GM18502 (cell line): ENCODE measurements at regions not wholly inside any gene's neighbourhood (a gene's known extent, or its start where the extent isn't known, plus 50 kb on each side); places are given as distances from the start of the nearest gene placed in this dataset.

Experiments used
- ATAC-seq: cut with Tn5 transposase; IDR thresholded peaks from one replicate; pipeline ENCODE4 v1.9.1; 2021; ENCODE audit warnings: mild to moderate bottlenecking; ENCODE audit not compliant: unreplicated experiment, poor library complexity

DNA sequence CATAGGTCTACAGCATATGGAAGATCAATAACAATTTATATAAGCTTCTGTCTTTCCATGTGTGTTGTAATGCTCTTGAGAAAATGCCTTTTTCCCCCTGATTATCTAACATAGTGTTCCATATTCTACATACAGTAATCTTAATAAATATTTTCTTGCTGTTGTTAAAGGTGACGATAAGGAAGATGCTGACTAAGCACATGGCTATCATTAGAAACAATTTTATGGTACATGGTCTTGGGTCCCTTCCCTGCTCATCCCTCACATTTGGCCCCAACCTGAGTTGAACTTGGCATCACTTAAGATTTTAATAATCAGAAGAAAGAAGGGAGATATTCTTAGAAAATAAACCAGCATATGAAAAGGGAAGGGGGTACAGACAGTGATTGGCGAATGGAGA, 382.1 kb upstream of the CDH20 start:
- no peak for ATAC-seq

DNA sequence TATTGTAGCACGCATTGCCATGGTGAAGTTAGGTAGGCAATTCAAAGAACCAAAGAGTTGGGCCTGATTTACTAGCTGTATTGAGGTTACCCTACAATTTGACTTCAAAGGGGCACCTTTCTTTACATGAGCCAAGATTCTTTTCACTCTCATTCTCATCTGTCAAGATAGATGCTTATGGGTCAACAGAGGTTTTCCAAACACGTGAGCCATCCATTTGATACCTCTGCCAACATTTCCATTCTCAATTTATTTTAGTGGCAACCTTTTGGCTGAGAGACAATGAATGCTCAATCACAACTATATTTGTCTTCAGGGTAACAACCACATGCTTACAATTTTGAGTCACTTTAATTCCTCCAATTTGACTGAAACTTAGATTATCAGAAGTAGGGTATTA, 370.6 kb upstream of the CDH20 start:
- ATAC-seq, result no peak

DNA sequence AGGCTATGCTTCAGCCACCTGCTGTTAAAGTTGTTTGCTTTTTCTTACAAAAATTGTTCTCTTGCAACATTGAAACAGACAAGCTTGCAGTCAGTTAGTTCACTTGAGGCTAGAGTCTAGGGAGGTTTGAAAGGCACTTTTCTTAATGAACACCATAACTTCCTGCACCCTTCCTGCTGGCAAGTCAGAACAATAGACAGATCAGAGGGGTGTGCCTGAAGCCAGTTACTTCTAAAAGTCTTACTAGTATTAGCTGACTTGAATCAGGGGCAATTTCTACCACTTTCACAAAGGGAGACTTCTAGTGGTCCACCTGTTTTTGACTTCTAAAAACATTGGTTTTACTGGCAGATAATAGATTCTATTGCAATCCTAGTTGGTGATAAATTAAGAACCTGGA, 367.4 kb upstream of the CDH20 start:
- no peak for ATAC-seq

DNA sequence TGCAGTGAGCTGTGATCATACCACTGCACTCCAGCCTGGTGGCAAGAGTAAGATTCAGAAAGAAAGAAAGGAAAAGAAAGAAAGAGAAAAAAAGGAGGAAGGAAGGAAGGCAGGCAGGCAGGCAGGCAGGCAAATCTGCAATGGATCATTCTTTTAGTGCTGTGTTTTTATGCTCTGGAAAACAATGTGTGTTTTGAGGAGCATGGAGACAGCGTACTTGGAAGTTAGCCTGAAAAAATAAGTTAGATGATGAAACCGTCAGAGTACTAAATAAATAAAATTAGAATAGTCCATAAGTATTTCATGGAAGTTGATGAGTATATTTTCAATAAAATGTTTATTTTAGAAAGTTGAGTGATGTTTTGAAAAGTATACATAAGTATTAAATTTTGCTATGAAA, 366.4 kb upstream of the CDH20 start:
- ATAC-seq, result no peak

DNA sequence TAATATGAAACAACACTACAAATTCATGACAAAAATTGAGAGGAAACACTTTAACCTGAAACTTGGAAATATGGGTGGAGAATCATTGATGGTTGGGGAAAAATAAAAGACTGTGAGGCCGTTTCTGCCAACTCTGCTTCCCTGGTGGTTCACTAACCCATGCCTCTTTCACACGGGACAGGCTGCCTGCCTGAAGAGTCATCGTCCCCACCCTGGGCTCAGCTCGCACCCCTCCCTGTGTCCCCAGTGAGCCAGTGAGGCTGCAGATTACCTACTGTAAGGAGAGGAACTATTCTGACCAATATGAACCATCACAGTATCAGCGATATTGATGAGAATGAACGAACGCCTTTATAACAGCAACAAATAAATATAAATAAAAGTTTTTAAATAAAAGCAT, 357.8 kb upstream of the CDH20 start:
- no peak for ATAC-seq

DNA sequence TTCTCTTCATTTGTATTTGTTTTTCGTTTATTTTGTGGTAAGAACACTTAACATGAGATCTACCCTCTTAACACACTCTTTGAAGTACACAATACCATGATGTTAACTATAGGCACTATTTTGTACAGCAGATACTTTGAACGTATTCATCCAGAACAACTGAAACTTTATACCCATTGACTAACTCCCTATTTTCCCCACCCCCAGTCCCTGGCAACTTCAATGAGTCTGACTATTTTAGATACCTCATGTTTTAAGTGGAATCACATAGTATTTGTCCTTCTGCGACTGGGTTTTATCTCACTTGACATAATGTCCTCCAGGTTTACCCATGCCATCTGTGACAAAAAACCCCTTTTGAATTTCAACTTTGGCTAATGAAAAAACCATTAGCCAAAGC, 356.3 kb upstream of the CDH20 start:
- no peak for ATAC-seq

DNA sequence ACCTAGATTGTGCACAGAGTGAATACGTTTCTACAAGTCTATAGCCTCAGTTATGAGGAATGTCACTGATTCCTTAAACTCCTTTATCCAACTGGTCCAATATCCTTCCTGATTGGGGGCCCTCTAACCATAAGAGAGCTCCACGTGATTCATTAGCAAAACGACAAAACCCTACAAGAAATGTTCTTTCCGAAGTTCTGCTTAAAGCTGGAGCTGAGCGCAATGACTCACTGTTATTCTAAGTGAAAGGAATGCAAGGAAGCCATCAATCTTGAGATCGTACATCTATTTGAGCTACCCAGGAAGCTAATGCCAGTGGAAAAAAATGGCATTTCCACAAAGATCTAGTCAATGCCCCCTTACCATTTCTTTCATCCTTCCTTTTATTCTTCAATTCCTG, 354.9 kb upstream of the CDH20 start:
- no peak for ATAC-seq

DNA sequence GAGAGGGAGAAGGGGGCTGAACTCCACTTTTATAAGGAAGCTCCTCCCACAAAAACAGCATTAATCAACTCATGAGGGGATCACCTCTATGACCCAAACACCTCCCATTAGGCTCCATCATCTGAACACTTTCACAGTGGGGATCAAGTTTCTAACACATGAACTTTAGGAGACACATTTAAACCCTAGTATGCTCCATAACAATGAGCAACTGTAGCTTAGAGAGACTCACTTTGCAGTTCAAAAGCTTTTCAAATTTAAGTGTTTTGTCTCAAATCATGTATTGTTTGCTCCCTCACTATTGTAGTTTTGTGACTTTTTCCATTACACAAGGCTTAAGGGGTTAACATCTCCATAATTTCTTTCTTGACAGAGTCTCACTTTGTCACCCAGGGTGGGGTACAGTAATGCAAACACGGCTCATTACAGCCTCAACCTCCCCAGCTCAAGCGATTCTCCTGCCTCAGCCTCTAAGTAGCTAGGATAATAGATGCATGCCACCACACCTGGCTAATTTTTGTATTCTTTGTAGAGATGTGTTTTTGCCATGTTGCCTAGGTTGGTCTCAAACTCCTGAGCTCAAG, 352.7 kb upstream of the CDH20 start:
- no peak for ATAC-seq

DNA sequence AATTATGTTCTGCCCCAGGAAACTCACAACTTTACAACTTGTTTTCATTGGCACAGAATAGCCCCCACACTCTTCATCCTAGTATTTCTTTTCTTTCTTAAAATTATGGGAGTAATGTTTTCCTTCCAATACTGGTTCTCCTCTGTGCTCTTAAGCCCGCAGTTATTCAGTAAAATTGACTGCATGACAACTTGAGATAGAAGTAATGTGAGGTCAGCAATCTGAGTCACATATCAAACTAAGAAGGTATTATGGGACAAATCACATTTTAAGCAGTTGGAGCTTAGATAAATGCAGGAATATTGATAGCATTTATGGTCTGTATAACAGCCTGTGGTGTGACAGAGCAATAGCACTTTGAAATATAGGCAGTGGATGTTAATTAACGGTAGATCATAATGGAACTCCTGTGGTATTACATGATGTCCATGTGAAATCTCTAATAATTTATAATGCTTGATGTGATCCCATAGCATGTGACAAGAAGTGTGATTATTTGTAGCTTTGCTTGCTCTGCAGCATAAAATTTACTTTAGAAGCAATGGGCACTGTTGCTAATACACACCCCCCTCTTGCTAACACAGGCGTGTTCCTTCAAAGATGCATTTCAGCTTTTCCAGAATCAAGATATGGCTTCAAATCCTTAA, 351.4 kb upstream of the CDH20 start:
- no peak for ATAC-seq

DNA sequence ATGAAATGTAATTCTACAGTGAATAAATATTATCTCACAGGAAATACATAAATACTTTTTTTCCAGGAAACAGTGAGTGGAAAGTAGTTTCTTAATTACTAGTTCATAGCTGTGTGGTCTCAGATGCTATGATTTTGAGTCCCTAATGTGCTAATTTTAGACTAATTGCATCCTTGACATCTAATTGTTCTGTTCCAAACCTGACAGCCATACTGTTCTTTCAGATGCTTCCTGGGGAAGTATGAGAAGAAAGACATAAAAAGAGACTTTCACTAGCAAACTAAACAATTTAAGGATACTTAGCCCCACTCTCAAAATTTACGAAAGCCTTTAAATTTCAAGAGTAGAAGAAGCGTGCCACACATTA, 350.9 kb upstream of the CDH20 start:
- no peak for ATAC-seq

DNA sequence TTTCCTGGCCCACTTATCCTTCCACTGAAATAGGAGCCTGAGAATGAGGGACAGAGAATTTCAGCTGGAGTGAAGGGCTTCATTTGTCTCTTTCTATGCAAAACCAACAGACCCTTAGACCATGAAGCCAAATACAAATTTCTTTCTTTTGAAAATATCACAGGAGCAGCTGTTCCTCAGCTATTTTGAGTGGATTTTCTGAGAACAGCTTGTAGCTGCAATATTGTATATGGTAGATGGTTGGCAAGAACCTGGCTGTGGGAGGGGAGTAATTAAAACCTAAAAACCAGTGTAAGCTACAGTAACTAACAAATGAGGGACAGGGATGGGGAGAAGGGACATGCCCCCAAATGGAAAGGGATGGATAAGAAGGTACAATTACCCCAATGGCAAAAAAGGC, 350.3 kb upstream of the CDH20 start:
- ATAC-seq, result no peak

DNA sequence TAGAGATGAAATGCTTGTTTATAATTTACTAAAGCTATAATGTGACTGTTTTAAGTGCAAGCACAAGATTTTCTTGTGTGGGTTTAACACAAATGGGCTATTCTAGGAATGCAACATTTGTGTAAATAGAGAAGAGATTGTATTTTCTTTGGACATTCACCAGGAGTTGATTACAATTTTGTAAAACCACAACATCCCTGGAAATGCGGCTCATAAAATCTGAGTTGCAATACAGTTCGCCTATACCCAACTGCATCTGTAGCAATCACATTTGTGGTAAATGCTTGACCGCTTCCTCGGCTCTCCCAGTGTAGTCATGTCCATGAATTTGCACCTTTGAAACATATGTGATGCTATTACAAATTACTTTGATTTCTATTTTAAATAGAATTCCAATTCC, 348.7 kb upstream of the CDH20 start:
- no peak for ATAC-seq

DNA sequence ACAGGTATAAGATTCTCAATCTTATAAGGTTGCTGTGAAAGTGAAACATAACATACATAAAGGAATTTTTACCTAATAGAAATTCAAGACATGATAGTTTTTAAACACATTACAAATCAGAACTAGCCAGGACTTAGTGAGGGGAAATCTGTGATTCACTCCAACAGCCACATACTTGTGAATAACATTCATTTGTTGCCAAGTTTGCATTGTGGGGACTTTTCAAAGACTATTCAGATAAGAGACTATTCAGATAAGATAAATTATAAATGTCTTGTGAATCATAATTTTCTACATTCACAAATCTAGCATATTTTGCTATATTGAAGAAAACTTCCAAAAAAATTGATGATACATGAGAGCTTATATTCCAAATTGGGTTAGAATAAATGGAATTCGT, 345.3 kb upstream of the CDH20 start:
- no peak for ATAC-seq

DNA sequence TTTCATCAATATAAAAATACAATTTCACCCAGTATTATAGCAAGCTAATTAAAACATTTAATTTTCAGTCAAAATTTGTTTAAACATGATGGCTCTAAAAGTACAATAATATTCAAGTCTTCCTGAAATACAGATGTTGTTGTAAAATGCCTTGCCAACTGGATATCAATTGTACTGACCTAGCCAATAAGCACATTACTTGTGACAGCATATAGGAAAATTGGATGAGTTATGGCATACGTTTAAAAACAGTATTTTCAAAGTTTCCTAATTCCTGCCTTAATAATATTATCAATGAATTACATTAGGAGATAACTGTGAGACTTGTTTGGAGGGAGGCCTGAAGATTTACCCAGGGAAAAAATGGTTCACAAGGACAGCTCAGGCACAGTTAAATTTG, 336.9 kb upstream of the CDH20 start:
- ATAC-seq, result no peak

DNA sequence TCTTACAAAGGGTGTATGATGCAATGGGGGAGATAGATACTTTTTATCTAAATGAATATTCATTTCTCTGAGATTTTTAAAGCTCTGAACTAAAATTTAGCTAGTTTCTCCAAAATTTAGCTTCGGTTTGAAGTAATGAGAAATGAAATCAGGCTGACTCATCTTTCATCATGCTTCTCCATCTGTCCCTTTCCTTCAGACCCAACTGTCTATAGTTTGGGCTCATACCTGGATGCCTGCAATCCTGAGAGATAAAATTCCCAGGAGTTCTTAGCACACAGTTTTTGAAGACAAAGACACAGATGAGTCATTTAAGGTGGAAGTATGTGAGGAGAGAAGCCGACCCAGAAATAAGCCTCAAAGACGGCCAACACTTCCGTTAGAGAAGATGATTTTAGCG, 336.4 kb upstream of the CDH20 start:
- no peak for ATAC-seq

DNA sequence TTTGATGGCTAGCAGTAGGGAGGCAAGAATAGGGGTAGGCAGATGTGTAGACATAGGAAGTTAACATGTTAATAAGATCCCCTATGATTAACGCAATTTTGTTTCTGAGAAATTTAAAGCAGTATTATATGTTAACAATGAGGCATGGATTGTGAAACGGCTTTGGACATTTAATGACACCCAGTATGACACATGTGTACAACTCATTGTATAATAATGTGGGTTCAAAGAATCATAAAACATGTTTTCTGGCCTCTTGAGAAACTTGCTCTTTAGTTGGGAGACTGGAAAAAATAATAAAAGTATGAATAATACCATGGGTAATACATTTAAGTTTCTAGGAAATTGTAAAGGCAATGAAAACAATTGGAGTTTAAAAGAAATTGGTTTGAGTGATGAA, 332.1 kb upstream of the CDH20 start:
- ATAC-seq, result no peak

DNA sequence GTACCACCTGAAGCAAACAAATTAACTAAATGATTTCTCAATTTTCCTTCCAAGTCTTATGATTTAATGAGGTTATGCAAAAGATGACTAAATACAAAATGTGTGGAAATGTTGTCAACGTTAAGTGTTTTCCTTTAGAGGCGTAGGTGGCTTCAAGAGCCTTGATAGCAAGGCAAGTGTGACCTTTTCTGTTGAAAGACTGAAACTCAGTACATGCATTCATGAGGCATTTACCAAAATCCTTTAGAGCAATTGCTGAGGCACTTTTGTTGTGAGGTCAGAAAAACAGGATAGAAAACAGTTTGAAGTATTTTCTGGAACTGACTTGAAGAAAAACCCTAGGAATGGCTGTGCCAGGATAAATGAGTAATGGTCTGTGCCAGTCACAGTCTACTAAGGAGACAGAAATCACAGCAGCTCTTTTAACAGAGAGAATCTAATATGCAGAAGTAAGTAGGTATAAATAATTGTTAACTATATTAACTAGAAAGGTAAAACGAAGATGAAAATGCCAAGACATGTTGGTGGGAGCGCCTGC, 326.5 kb upstream of the CDH20 start:
- ATAC-seq, result no peak

DNA sequence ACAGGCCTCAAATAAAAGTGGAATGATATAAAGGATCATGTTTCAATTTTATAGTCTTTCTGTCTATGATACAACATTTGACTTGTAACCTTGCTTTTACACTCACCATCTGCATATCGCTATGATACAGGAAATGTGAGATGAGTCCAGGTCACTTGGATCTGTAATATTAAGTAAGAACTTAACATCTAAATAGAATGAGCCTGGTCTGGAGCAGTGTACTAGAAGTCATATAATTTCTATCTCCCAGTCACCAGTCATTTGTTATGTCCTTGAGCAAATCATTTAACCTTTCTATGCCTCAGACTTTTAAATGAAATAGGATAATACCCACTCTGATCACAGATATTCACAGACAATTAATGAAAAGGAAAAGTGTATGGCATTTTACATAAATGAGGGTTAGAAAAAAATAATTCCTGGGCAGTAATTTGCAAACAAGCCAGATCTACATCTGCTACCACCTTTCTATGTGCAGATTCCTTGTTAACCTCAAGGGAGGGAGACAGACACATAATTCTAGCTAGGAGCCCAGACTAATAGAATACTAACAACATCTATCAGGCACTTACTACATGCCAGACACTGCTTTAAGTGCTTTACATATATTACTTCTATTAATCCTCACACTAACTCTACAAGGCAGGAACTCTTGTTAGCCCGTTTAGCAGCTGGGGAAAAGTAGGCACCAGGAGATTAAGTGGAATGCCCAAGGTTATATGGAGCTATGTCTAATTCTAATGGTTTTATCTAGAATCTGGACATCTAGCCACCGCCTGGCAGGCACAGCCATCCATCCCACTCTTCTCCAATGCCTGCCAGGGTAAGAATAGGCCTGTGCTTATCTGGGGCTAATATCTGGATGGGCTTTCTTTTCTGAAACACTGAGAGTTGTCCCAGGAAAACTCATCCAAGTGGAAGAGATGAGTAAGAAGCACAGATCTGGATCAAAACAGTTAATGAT, 313.6 kb upstream of the CDH20 start:
- ATAC-seq, result no peak

DNA sequence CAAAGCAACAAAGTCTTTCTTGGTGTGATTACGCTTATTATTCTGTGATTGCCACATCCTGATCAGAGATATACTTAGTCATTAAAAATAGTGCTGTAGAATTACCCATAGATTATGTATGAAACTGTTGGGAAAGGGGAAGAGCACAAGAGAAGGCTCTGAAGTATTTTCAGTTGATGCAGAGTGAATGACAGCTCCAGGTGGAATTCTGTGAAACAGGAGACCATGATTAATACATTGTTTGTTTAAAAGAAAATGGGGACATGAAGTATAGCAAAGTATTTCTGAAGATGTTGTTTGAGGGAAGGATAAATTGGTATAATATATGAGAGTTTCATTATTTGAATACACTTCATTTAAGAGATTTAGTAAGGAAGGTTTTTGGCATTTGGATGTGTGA, 307.6 kb upstream of the CDH20 start:
- ATAC-seq, result no peak

DNA sequence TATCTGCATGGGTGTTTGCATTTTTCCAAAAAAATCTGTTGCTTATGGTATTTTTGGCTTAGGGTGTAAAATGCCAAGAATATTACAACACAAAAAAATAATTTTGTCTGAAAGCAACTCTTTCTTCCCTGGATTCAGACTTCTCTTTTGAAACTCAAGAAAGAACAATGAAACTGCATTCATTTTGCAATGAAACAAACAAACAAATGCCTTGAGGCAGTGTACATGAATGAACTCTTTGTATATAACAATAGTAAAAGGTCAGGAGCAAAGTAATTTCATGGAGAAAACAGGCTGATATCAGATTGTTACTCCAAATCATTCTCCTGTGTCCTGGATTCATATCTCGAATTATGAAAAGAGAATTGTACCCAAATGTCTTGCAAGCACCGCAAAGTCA, 301.6 kb upstream of the CDH20 start:
- no peak for ATAC-seq

DNA sequence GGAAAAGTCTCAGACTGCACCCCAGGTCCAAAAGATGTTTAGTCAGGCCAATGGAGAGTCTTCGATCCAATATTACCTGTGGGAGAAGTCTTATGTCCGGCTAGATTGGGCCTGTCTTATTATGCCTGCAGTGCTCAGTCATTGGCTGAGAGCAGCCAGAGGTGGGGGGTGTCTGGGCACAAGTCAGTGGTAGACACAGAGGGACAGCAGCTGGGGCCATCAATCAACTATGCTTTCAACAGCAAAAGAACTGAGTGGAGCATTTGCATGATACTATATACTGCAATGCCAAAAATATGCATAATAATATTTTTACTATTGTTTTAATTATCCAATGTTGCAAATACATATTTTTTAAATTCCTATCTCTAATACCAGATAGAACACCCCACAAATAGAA, 298.6 kb upstream of the CDH20 start:
- no peak for ATAC-seq
